ENCODE measurements at regions not wholly inside any gene's neighbourhood (a gene's known extent, or its start where the extent isn't known, plus 50 kb on each side); places are given as distances from the start of the nearest gene placed in this dataset.

DNA sequence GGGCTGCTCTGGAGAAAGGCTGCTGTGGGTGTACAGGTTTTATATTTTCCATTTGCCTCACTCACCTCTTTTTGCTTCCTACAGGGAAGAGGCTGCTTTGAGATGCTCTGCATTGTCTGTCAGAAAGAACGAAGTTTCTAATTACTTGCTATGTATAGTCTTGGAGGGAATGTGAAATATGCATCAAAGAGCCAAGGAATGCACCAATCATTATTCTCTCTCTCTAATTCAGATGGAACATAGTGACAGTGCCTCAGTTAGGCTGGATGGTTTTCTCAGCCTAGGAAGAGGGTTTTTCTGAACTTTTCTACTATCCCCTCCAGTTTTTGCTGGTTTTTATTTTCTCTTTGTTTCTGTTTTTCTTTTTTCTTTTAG lies 106.8 kb upstream of the SLC4A4 start:
- TF ChIP-seq NFIC (IDR thresholded peaks at IDR 0.05) = no peak
- no peak for TF ChIP-seq CREB1 (IDR thresholded peaks at IDR 0.05; ENCODE audit: low read depth)
- no peak for TF ChIP-seq RAD21 (IDR thresholded peaks at IDR 0.05; ENCODE audit: low read depth)
- TF ChIP-seq EP300 (IDR thresholded peaks at IDR 0.05; ENCODE audit: borderline replicate concordance) = no peak
- no peak for TF ChIP-seq FOXM1 (IDR thresholded peaks at IDR 0.05; ENCODE audit: borderline replicate concordance, low read depth)

DNA sequence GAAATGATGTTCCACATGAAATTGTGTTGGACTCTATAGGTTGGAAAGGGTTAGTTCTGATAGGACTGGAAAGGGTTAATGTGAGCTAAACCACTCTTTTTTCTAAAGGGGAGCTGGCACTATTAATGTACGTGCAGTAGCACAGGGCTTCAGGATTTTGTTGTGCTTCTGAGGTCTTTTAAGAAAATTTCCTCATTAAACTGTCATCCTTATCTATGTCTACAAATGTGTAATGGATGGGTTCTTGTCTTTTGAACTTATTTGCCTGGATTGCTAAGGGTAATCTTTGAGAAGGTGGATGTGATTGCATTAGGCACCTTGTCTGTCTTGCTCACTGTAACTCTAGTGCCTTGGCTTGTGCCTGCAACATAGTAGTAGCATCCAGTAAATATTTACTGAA lies 106.0 kb upstream of the SLC4A4 start:
- TF ChIP-seq NFIC (IDR thresholded peaks at IDR 0.05) (no peak), EGR1 (IDR thresholded peaks at IDR 0.05) (no peak), RAD21 (IDR thresholded peaks at IDR 0.05; ENCODE audit: low read depth) (no peak), YY1 (IDR thresholded peaks at IDR 0.05; ENCODE audit: low read depth) (no peak)
- TF ChIP-seq, protein P1, sequence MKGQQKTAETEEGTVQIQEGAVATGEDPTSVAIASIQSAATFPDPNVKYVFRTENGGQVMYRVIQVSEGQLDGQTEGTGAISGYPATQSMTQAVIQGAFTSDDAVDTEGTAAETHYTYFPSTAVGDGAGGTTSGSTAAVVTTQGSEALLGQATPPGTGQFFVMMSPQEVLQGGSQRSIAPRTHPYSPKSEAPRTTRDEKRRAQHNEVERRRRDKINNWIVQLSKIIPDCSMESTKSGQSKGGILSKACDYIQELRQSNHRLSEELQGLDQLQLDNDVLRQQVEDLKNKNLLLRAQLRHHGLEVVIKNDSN (IDR thresholded peaks at IDR 0.05) = no peak
- TF ChIP-seq, protein P2, sequence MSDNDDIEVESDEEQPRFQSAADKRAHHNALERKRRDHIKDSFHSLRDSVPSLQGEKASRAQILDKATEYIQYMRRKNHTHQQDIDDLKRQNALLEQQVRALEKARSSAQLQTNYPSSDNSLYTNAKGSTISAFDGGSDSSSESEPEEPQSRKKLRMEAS (IDR thresholded peaks at IDR 0.05) = no peak

DNA sequence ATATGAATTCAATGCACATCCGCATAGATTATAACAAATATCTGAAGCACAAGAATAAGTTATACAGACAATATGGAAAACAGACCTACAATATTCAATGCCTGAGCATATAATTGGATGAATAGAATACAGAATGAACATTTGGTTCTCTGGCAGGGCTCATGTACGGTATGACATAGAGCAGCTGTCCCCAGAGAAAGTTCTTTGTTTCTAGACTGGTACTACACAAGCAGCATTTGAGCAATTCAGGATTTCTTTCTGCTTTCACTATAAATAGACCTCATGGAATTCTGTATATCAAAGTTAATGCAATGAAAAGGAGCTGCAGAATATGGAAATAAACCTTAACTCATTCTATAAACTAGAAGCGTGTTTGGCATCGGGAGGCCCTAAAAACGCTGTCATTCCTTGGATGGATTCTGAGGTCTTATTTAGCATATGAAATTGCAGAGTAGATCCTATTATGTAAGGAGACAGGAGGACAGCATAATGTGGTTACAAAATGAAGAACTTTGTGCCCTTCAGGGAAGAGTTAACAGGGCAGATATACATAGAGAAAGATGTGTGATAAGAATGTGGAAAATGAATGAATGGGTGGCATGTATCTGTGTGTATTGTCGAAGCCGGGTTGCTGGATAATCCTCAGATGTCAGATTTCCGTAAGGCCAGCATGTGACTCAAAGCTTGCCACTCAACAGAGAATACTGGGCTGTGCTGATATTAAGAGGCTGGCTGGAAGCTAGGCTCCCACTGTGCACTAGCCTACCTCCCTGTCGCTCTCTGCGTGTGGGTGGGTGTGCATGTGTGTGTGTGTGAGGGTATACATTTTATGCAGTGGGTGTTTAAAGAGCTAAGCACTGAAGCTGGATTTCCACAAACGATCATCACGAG lies 103.3 kb upstream of the SLC4A4 start:
- no peak for TF ChIP-seq CREB1 (IDR thresholded peaks at IDR 0.05; ENCODE audit: low read depth)

DNA sequence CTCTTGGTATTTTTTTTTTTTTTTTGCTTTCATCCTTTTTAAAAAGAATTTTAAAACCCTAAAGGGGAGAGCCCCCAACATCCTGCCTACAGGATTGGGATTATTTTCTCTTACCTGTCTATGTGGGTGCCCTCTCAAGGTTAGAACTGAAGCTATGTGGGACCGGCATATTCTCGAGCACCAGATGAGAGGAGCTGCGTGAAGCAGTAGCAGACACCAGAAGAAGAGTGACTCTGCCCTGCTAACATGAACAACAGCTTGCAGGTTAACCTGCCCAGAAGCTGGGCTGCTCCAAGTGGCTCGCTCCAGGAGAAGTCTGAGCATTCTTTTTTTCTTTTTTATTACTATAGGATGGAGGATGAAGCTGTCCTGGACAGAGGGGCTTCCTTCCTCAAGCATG lies 102.6 kb upstream of the SLC4A4 start:
- no peak for TF ChIP-seq TEAD4 (IDR thresholded peaks at IDR 0.05)
- no peak for TF ChIP-seq NFIC (IDR thresholded peaks at IDR 0.05)
- TF ChIP-seq TAF1 (IDR thresholded peaks at IDR 0.05; ENCODE audit: low read depth) = no peak
- TF ChIP-seq FOXM1 (IDR thresholded peaks at IDR 0.05; ENCODE audit: borderline replicate concordance, low read depth) = no peak
- TF ChIP-seq, protein P2 (IDR thresholded peaks at IDR 0.05) = no peak
- TF ChIP-seq, protein P1 (IDR thresholded peaks at IDR 0.05) = no peak
- no peak for TF ChIP-seq CREB1 (IDR thresholded peaks at IDR 0.05; ENCODE audit: low read depth)
- TF ChIP-seq EP300 (IDR thresholded peaks at IDR 0.05; ENCODE audit: borderline replicate concordance) = no peak
- no peak for TF ChIP-seq TCF12 (IDR thresholded peaks at IDR 0.05; ENCODE audit: low read depth)
- no peak for TF ChIP-seq EGR1 (IDR thresholded peaks at IDR 0.05)

DNA sequence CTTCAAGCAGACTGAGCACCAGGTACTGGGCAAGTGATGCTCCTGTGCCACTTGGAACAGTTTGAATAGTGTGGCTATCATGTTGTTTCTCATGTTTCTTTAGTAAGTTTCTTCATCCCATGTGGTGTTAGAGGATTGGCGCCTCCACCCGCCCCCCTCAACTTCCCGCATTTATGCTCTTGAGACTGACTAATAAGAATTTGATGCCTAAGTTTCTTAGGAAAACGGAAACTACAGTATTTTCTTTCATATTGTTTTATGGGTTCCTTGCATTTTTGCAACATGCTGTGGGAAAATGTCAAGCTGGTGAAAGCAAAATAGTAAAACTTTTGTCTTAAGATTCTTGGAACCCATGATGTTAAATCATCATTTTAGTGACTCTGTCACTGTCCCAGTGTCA lies 101.2 kb upstream of the SLC4A4 start:
- no peak for TF ChIP-seq TAF1 (IDR thresholded peaks at IDR 0.05; ENCODE audit: low read depth)

DNA sequence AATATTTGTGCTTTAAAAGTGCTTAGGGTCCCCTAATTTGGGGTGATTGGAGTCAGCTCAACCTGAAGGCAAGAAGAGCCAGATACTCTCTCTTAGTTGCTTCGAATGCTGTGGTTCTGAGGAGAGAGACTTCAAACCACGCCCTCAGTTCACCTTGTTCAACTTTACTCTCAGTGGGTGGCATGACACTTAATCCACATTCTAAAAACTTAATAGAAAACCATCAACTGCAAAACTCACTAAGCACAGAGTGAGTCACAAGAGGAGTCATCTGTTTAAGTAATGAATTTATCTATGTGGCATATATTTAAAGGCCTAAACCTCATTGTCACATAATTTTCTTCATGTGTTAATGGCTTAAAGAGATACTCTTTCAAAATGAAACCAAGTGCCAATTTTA lies 99.5 kb upstream of the SLC4A4 start:
- no peak for TF ChIP-seq CREB1 (IDR thresholded peaks at IDR 0.05; ENCODE audit: low read depth)
- no peak for TF ChIP-seq RAD21 (IDR thresholded peaks at IDR 0.05; ENCODE audit: low read depth)
- TF ChIP-seq CEBPB (IDR thresholded peaks at IDR 0.05) = no peak
- TF ChIP-seq EP300 (IDR thresholded peaks at IDR 0.05; ENCODE audit: borderline replicate concordance) = no peak
- TF ChIP-seq FOXM1 (IDR thresholded peaks at IDR 0.05; ENCODE audit: borderline replicate concordance, low read depth) = no peak
- no peak for TF ChIP-seq TEAD4 (IDR thresholded peaks at IDR 0.05)
- TF ChIP-seq ZBTB7A (IDR thresholded peaks at IDR 0.05; ENCODE audit: low read depth) = no peak
- TF ChIP-seq, protein P3, sequence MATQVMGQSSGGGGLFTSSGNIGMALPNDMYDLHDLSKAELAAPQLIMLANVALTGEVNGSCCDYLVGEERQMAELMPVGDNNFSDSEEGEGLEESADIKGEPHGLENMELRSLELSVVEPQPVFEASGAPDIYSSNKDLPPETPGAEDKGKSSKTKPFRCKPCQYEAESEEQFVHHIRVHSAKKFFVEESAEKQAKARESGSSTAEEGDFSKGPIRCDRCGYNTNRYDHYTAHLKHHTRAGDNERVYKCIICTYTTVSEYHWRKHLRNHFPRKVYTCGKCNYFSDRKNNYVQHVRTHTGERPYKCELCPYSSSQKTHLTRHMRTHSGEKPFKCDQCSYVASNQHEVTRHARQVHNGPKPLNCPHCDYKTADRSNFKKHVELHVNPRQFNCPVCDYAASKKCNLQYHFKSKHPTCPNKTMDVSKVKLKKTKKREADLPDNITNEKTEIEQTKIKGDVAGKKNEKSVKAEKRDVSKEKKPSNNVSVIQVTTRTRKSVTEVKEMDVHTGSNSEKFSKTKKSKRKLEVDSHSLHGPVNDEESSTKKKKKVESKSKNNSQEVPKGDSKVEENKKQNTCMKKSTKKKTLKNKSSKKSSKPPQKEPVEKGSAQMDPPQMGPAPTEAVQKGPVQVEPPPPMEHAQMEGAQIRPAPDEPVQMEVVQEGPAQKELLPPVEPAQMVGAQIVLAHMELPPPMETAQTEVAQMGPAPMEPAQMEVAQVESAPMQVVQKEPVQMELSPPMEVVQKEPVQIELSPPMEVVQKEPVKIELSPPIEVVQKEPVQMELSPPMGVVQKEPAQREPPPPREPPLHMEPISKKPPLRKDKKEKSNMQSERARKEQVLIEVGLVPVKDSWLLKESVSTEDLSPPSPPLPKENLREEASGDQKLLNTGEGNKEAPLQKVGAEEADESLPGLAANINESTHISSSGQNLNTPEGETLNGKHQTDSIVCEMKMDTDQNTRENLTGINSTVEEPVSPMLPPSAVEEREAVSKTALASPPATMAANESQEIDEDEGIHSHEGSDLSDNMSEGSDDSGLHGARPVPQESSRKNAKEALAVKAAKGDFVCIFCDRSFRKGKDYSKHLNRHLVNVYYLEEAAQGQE (IDR thresholded peaks at IDR 0.05; ENCODE audit: low read depth) = no peak
- no peak for TF ChIP-seq NFIC (IDR thresholded peaks at IDR 0.05)
- TF ChIP-seq YY1 (IDR thresholded peaks at IDR 0.05; ENCODE audit: low read depth) = no peak
- TF ChIP-seq, protein P2 (IDR thresholded peaks at IDR 0.05) = no peak
- no peak for TF ChIP-seq EGR1 (IDR thresholded peaks at IDR 0.05)
- TF ChIP-seq, protein P1 (IDR thresholded peaks at IDR 0.05) = no peak
- no peak for TF ChIP-seq TAF1 (IDR thresholded peaks at IDR 0.05; ENCODE audit: low read depth)
- no peak for TF ChIP-seq TCF12 (IDR thresholded peaks at IDR 0.05; ENCODE audit: low read depth)

DNA sequence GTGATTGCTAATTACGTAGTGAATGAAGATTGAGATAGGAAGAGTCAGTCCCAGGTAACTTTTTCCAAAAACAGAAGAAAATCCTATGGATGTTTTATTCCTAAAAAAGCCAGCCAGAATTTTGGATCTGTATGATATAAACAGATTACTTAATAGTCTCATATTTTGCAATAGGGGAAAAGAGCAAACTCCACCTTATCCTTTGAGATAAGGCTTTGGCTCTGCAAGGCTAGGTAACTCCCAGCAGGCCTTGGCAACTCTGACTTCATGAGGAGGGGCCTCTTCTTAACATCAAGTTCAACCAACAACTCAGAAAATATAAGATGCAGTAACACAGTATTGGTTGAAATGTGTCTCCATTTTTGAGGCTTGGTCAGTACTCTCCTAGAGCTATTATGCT lies 98.7 kb upstream of the SLC4A4 start:
- TF ChIP-seq CREB1 (IDR thresholded peaks at IDR 0.05; ENCODE audit: low read depth) = no peak
- TF ChIP-seq ZBTB7A (IDR thresholded peaks at IDR 0.05; ENCODE audit: low read depth) = no peak
- TF ChIP-seq EGR1 (IDR thresholded peaks at IDR 0.05) = no peak
- TF ChIP-seq, protein P2 (IDR thresholded peaks at IDR 0.05) = no peak
- TF ChIP-seq, protein P1 (IDR thresholded peaks at IDR 0.05) = no peak
- TF ChIP-seq YY1 (IDR thresholded peaks at IDR 0.05; ENCODE audit: low read depth) = no peak
- no peak for TF ChIP-seq TCF12 (IDR thresholded peaks at IDR 0.05; ENCODE audit: low read depth)
